ENCODE measurements at regions not wholly inside any gene's neighbourhood (a gene's known extent, or its start where the extent isn't known, plus 50 kb on each side); places are given as distances from the start of the nearest gene placed in this dataset.
"Not testable (repeated sequence)": the region's sequence is repeated elsewhere in the genome, so short reads cannot be mapped to it uniquely, and the experiment has no call there.

- TF ChIP-seq EZH2phosphoT487 (conservative IDR thresholded peaks at IDR 0.05; ENCODE audit: low read length); CTCF (IDR thresholded peaks at IDR 0.05; ENCODE audit: insufficient read depth, low read length, poor library complexity, severe bottlenecking): not testable (repeated sequence)
These were observed 117.0 kb upstream of the PTBP2 start for GRCh38 chr1:96604620-96605019.
